NCI-H2107 treated with DMSO at 0.1 percent for 48 hours (cell line): ENCODE measurements at regions not wholly inside any gene's neighbourhood (a gene's known extent, or its start where the extent isn't known, plus 50 kb on each side); places are given as distances from the start of the nearest gene placed in this dataset.

Experiments used
- DNase-seq: peaks from one replicate; lab custom pipeline; 2025; ENCODE audit not compliant: unreplicated experiment; lab: John Stamatoyannopoulos, UW

GRCh38 chr14:96931751-96932150, 134.6 kb downstream of the VRK1 start:
- no peak for DNase-seq

- no peak for DNase-seq
Observed at GRCh38 chr14:96934638-96935330, 137.6 kb downstream of the VRK1 start.

- no peak for DNase-seq
Observed at GRCh38 chr14:96938946-96939345, 141.8 kb downstream of the VRK1 start.

- no peak for DNase-seq
Observed at GRCh38 chr14:96940009-96940408, 142.8 kb downstream of the VRK1 start.

- DNase-seq = no peak
Observed at GRCh38 chr14:96944297-96944696, 147.1 kb downstream of the VRK1 start.

- no peak for DNase-seq
Observed at GRCh38 chr14:96945721-96946120, 148.5 kb downstream of the VRK1 start.

- no peak for DNase-seq
Observed at GRCh38 chr14:96949594-96949993, 152.4 kb downstream of the VRK1 start.

GRCh38 chr14:96951511-96951910, 154.3 kb downstream of the VRK1 start:
- no peak for DNase-seq

GRCh38 chr14:96953087-96953874, 156.1 kb downstream of the VRK1 start:
- no peak for DNase-seq

- DNase-seq = no peak
Observed at GRCh38 chr14:96953875-96954185, 156.6 kb downstream of the VRK1 start.

GRCh38 chr14:96956464-96957239, 159.5 kb downstream of the VRK1 start:
- DNase-seq = no peak

GRCh38 chr14:96958057-96958456, 160.9 kb downstream of the VRK1 start:
- no peak for DNase-seq

- DNase-seq = no peak
Observed at GRCh38 chr14:96959992-96960391, 162.8 kb downstream of the VRK1 start.

- DNase-seq = no peak
Observed at GRCh38 chr14:96960598-96961116, 163.5 kb downstream of the VRK1 start.

GRCh38 chr14:96961895-96962294, 164.7 kb downstream of the VRK1 start:
- DNase-seq = no peak

- no peak for DNase-seq
Observed at GRCh38 chr14:96962337-96962736, 165.2 kb downstream of the VRK1 start.

- DNase-seq = no peak
Observed at GRCh38 chr14:96964726-96965415, 167.7 kb downstream of the VRK1 start.

- DNase-seq = no peak
Observed at GRCh38 chr14:96965885-96966595, 168.9 kb downstream of the VRK1 start.

GRCh38 chr14:96975116-96975515, 177.9 kb downstream of the VRK1 start:
- DNase-seq = no peak

- DNase-seq = peak; percentile 86
Observed at GRCh38 chr14:96978525-96979272, 181.5 kb downstream of the VRK1 start.
